Activated naive CD4-positive, alpha-beta T cell treated with anti-CD3 and anti-CD28 coated beads for 36 hours (primary cell): ENCODE measurements at regions not wholly inside any gene's neighbourhood (a gene's known extent, or its start where the extent isn't known, plus 50 kb on each side); places are given as distances from the start of the nearest gene placed in this dataset.

Experiments
- CTCF ChIA-PET: fragments of 350-600 bp; sonication (Branson Sonifier 250); formaldehyde crosslinking; loops from one replicate; lab custom pipeline; 2021; ENCODE audit warnings: antibody characterized with exemption; lab: Charles Lee
- DNase-seq: peaks from one replicate; pipeline ENCODE4 v3.0.0-alpha.2; 2020
- H3K27ac Mint-ChIP-seq: one replicate; pipeline ENCODE4 v1.8.0; 2021; ENCODE audit warnings: mild to moderate bottlenecking, mixed read lengths
- H3K27me3 Mint-ChIP-seq: one replicate; pipeline ENCODE4 v1.8.0; 2021; ENCODE audit warnings: low read depth, mixed read lengths
- H3K36me3 Mint-ChIP-seq: one replicate; pipeline ENCODE4 v1.8.0; 2021; ENCODE audit warnings: low read depth, mixed read lengths
- H3K4me1 Mint-ChIP-seq: one replicate; pipeline ENCODE4 v1.8.0; 2021; ENCODE audit warnings: low read depth, mixed read lengths
- H3K4me3 Mint-ChIP-seq: one replicate; pipeline ENCODE4 v1.8.0; 2021; ENCODE audit warnings: mild to moderate bottlenecking, moderate library complexity, mixed read lengths
- H3K9me3 Mint-ChIP-seq: one replicate; pipeline ENCODE4 v1.8.0; 2021; ENCODE audit warnings: mixed read lengths
- intact Hi-C: fragments of 100-400 bp; cut with micrococcal nuclease; formaldehyde crosslinking; loops from one replicate; pipeline ENCODE4 v1.15.1; 2023

DNA sequence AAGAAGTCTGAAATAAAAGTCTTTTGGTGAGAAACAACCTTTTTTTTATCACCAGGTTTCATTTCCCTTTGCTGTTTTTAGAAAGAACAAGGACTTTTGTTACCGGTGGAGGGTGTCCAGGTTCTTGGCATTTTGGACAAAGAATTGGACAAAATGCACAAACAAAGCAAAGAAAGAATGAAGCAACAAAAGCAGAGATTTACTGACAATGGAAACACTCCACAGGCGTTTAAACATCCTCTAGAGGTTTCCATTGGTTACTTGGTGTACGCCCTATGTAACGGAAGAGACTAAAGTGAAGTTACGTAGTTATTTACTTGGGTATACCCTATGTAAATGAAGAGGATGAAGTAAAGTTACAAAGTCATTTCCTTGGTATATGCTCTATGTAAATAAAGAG, 1487.0 kb downstream of the LRRC4C start:
- CTCF ChIA-PET: no interaction called here
- DNase-seq: no peak

DNA sequence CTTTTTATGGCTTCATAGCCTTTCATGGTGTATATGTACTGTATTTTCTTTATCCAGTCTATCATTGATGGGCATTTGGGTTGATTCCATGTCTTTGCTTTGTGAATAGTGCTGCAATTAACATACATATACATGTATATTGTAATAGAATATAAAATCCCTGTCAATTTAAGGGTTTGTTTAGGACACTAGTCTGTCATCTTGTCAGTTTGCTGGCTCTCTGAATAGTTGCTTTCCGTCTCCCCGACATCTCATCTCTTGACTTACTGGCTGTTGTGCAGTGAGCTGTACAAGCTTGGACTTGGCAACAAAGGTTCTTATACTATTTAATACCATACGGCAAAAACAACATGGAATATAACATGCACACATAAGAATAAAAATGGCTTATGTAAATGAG, 1487.5 kb downstream of the LRRC4C start:
- H3K36me3 Mint-ChIP-seq: no peaks in the 10 kb centered on the region
- CTCF ChIA-PET: no interaction called here
- no peaks in the 10 kb centered on the region for H3K27me3 Mint-ChIP-seq
- no peaks in the 10 kb centered on the region for H3K4me1 Mint-ChIP-seq
- no peak overlapping the region for H3K27ac Mint-ChIP-seq
- no peak for DNase-seq
- peaks cover 9% of the 10 kb centered on the region for H3K9me3 Mint-ChIP-seq
- H3K4me3 Mint-ChIP-seq: no peak overlapping the region
- intact Hi-C loops: no loop called here

More for the DNA sequence above, 1487.0 kb downstream of the LRRC4C start:
- Mint-ChIP-seq H3K27me3 (no peaks in the 10 kb centered on the region), H3K4me1 (no peaks in the 10 kb centered on the region), H3K4me3 (no peak overlapping the region), H3K9me3 (peaks cover 9% of the 10 kb centered on the region), H3K27ac (no peak overlapping the region), H3K36me3 (no peaks in the 10 kb centered on the region)
- intact Hi-C loops: no loop called here

DNA sequence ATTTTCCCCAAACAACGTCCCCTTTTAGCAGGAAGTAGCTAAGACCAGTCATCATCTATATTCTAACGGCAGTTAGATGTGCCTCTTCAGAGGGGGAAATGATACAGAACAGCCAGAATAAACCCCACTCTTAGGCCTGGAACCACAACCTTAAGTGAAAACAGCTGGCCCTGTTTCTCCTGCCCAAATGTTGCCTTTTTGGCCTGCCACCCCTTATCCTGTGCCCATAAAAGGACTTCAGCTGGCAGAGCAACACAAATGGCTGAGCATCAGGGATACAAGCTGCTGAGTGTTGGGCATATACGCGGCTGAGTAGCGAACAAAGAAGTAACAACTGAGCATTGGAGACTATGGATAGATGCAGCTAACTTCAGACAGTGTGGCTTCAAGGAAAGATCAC, 1491.4 kb downstream of the LRRC4C start:
- Mint-ChIP-seq H3K36me3 (no peaks in the 10 kb centered on the region), H3K4me3 (no peak overlapping the region), H3K27ac (no peak overlapping the region), H3K27me3 (no peaks in the 10 kb centered on the region), H3K9me3 (peaks cover 11% of the 10 kb centered on the region), H3K4me1 (no peaks in the 10 kb centered on the region)
- intact Hi-C loops: no loop called here
- DNase-seq: no peak
- CTCF ChIA-PET: no interaction called here

DNA sequence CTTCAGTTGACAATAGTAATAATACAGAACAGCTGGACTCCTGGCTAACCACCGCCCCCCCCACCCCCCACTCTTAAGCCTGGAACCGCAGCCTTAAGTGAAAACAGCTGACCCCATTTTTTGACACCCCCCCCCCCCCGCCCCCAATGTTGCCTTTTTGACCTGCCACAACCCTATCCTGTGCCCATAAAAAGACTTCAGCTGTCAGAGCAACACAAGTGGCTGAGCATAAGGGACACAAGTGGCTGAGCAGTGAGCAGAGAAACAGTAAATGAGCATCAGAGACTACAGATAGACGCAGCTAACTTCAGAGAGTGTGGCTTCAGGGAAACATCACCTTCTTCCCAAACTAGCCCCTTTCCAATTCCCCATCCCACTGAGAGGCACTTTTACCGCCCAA, 1493.8 kb downstream of the LRRC4C start:
- no peak for DNase-seq
- Mint-ChIP-seq H3K36me3 (no peaks in the 10 kb centered on the region), H3K27ac (no peak overlapping the region), H3K27me3 (no peaks in the 10 kb centered on the region), H3K4me1 (no peaks in the 10 kb centered on the region), H3K9me3 (peaks cover 9% of the 10 kb centered on the region), H3K4me3 (no peak overlapping the region)
- CTCF ChIA-PET: interaction anchor here (0.6 to 0.7 kb wide), 2 partner anchors 115 to 303 kb away, joined by 3 read pairs; no protein-coding TSS in a partner anchor
- intact Hi-C loops: no loop called here

DNA sequence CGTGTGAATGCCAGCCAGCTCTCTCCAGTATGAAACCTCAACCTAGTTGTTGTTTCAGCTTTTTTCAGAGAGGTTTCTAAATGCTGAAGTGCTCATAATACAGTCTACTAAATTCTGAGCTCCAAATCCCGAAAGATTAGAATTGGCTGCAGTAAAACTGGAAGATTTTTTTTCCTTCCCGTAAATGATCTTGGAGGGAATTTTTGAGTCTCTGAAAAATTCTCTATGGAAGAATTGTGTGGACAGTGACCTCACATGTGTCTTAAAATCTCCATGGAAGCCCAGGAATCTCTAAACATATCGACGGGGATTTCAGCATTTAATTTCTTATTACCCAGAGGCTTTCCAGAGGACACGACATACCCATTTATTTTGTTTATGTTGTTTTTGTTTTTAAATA, 1499.2 kb downstream of the LRRC4C start:
- Mint-ChIP-seq H3K36me3 (no peaks in the 10 kb centered on the region), H3K4me1 (no peaks in the 10 kb centered on the region), H3K27me3 (no peaks in the 10 kb centered on the region), H3K27ac (no peak overlapping the region), H3K4me3 (no peak overlapping the region), H3K9me3 (no peaks in the 10 kb centered on the region)
- CTCF ChIA-PET: interaction anchor here (0.6 kb wide), 1 partner anchor 68 kb away, joined by 3 read pairs; no protein-coding TSS in a partner anchor
- DNase-seq: no peak
- intact Hi-C loops: no loop called here

DNA sequence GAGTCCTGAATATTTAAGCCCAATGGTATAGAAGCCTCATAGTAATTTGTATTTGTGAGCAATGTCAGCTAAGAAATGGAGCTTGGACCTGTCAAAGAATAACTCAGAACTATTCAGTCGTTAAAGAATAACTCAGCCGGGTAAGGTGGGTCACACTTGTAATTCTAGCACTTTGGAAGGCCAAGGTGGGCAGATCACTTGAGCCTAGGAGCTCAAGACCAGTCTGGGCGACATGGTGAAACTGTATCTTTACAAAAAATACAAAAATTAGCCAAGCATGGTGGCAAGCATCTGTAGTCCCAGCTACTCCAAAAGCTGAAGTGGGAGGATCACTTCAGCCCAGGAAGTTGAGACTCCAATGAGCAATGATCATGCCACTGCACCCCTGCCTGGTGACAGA, 1526.5 kb downstream of the LRRC4C start:
- Mint-ChIP-seq H3K27ac (no peak overlapping the region), H3K4me1 (no peaks in the 10 kb centered on the region), H3K27me3 (no peaks in the 10 kb centered on the region), H3K4me3 (no peak overlapping the region), H3K36me3 (no peaks in the 10 kb centered on the region), H3K9me3 (peaks cover 16% of the 10 kb centered on the region)
- intact Hi-C loops: no loop called here
- DNase-seq: no peak
- CTCF ChIA-PET: no interaction called here

DNA sequence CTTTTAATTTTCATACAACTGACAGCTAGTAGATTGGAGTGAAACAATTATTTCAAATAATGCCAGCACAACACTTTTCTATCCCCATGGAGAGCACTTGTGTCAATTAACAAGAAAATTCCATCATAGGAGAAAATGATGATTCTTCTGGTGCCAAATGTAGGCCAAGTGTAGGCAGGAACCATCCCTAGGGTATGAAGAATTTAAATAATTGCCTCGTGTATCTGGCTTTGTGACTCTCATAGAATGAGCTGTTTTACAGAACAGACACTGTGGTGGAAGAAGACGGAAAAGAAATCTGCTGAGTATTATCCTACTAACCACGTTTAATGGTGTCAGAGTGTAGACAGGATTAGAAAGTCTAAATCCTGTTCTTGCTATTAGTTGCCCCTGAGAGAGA, 1542.2 kb downstream of the LRRC4C start:
- no peak overlapping the region for H3K27ac Mint-ChIP-seq
- no peaks in the 10 kb centered on the region for H3K4me1 Mint-ChIP-seq
- peaks cover 10% of the 10 kb centered on the region for H3K9me3 Mint-ChIP-seq
- no peaks in the 10 kb centered on the region for H3K27me3 Mint-ChIP-seq
- DNase-seq: no peak
- H3K36me3 Mint-ChIP-seq: no peaks in the 10 kb centered on the region
- intact Hi-C loops: no loop called here
- H3K4me3 Mint-ChIP-seq: no peak overlapping the region
- CTCF ChIA-PET: interaction anchor here (1.6 kb wide), 1 partner anchor 16 kb away, joined by 3 read pairs; no protein-coding TSS in a partner anchor

DNA sequence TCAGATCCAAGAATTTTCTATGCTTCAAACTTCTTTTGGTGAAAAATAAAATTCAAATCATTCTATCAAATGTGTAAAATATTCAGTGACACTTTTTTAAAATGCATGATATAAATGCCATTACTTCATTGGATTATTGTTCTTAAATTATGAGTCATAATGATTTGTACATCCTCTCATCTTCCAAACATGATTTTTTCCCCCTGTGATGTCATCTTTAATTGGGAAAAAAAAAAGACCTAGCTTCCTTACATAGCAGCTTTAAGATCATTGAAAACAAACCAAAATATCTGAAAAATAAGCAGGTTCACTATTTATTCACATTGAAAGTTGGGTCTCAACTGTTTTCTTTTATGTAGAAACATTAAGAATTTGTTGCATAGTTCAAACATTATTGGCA, 1549.4 kb downstream of the LRRC4C start:
- CTCF ChIA-PET: no interaction called here
- H3K4me1 Mint-ChIP-seq: no peaks in the 10 kb centered on the region
- H3K4me3 Mint-ChIP-seq: no peak overlapping the region
- no peaks in the 10 kb centered on the region for H3K27me3 Mint-ChIP-seq
- intact Hi-C loops: no loop called here
- H3K36me3 Mint-ChIP-seq: no peaks in the 10 kb centered on the region
- no peak for DNase-seq
- peaks cover 8% of the 10 kb centered on the region for H3K9me3 Mint-ChIP-seq
- no peak overlapping the region for H3K27ac Mint-ChIP-seq

DNA sequence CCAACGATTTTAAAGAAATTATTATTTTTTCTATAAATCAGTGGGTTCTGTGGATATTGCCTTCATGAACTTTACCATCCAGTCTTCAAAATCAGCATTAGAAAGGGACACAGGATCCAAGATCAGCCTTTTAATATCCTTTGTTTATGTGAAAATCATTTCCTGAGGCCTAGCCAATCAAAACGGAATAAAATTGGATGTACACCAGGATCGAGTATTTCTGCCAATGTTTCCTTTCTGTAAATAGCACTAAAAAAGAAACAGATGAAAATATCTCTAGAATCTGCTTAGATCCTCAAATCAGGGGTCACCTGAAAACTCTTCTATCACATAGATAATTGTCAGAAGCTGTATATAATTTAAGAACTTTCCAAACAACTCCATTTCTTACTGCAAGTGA, 1598.5 kb downstream of the LRRC4C start:
- CTCF ChIA-PET: no interaction called here
- H3K4me1 Mint-ChIP-seq: no peaks in the 10 kb centered on the region
- H3K9me3 Mint-ChIP-seq: peaks cover 16% of the 10 kb centered on the region
- DNase-seq: no peak
- H3K36me3 Mint-ChIP-seq: no peaks in the 10 kb centered on the region
- H3K4me3 Mint-ChIP-seq: no peak overlapping the region
- intact Hi-C loops: no loop called here
- H3K27ac Mint-ChIP-seq: no peak overlapping the region
- no peaks in the 10 kb centered on the region for H3K27me3 Mint-ChIP-seq

DNA sequence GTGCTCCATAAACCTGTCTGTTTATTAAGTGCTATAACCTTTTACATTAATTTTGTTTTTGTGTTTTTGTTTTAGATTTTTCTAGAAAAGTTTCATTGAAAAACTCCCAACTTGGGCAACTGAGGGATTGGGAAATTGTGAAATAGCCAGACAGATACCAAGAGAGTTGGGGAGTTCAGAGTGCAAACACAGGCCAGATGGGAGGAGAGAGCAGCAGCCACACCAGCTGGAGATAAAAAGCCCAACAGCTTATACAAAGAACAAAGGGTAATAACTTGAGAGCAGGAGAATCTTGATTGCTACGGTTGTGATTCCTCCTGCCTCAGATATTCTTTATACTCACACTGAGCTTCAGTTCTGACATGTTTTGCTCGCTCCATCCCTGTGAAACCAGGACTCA, 1642.2 kb downstream of the LRRC4C start:
- H3K36me3 Mint-ChIP-seq: peaks cover 2% of the 10 kb centered on the region
- no peaks in the 10 kb centered on the region for H3K27me3 Mint-ChIP-seq
- H3K4me3 Mint-ChIP-seq: no peak overlapping the region
- peaks cover 26% of the 10 kb centered on the region for H3K9me3 Mint-ChIP-seq
- DNase-seq: no peak
- H3K4me1 Mint-ChIP-seq: no peaks in the 10 kb centered on the region
- intact Hi-C loops: no loop called here
- H3K27ac Mint-ChIP-seq: no peak overlapping the region
- CTCF ChIA-PET: no interaction called here

DNA sequence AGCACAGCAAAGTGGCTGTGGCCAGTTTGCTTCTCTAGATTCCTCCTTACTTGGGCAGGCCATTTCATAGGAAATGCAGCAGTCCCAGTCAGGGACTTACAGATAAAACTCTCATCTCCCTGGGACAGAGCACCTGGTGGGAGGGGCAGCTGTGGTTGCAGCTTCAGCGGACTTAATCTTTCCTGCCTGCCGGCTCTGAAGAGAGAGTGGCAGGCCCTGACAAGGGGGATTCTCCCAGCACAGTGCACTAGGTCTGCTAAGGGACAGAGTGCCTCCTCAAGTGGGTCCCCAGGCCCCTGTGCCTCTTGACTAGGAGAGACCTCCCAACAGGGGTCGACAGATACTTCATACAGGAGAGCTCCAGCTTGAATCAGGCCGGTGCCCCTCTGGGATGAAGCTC, 1649.1 kb downstream of the LRRC4C start:
- no peak overlapping the region for H3K27ac Mint-ChIP-seq
- CTCF ChIA-PET: no interaction called here
- H3K27me3 Mint-ChIP-seq: no peaks in the 10 kb centered on the region

DNA sequence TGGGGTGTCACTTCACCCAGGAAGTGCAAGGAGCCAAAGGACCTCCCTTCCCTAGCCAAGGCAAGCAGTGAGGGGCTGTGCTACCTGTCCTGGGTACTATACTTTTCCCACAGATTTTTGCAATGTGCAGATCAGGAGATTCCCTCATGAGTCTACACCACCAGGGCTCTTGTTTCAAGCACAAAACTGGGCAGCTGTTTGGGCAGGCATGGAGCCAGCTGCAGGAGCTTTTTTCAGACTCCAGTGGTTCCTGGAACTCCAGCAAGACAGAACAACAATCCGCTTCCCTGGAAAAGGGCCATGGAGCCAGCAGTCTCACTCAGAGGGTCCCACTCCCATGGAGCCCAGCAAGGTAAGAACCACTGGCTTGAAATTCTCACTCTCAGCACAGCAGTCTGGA, 1649.6 kb downstream of the LRRC4C start:
- Mint-ChIP-seq H3K36me3 (peaks cover 2% of the 10 kb centered on the region), H3K27me3 (no peaks in the 10 kb centered on the region), H3K27ac (no peak overlapping the region), H3K4me3 (no peak overlapping the region), H3K9me3 (peaks cover 26% of the 10 kb centered on the region), H3K4me1 (no peaks in the 10 kb centered on the region)
- DNase-seq: no peak
- CTCF ChIA-PET: no interaction called here
- intact Hi-C loops: no loop called here

More for the DNA sequence above, 1649.1 kb downstream of the LRRC4C start:
- H3K36me3 Mint-ChIP-seq: peaks cover 2% of the 10 kb centered on the region
- no peak for DNase-seq
- peaks cover 28% of the 10 kb centered on the region for H3K9me3 Mint-ChIP-seq
- H3K4me1 Mint-ChIP-seq: no peaks in the 10 kb centered on the region
- no peak overlapping the region for H3K4me3 Mint-ChIP-seq
- intact Hi-C loops: no loop called here

DNA sequence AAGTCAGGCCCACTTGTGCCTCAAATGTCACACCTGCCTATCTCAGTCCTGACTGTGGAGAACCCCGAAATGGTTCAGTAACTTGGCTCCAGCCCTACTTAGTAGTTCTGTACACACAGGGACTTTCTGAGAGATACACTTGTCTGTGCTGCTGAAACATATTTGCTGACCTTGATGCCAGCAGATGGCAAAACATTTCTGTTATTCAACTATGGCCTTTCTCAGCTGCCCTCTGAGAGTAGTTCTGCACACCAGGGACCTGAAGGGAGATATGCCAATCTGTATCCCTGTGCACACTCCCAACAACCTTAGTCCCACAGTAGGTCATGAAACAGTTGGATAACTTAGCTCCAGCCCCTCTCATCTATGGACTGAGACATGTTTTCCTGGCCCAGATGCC, 1651.5 kb downstream of the LRRC4C start:
- intact Hi-C loops: no loop called here
- no peak overlapping the region for H3K4me3 Mint-ChIP-seq
- H3K27me3 Mint-ChIP-seq: no peaks in the 10 kb centered on the region
- no peak for DNase-seq
- H3K4me1 Mint-ChIP-seq: no peaks in the 10 kb centered on the region
- peaks cover 22% of the 10 kb centered on the region for H3K9me3 Mint-ChIP-seq
- H3K27ac Mint-ChIP-seq: no peak overlapping the region
- H3K36me3 Mint-ChIP-seq: peaks cover 2% of the 10 kb centered on the region
- CTCF ChIA-PET: no interaction called here

DNA sequence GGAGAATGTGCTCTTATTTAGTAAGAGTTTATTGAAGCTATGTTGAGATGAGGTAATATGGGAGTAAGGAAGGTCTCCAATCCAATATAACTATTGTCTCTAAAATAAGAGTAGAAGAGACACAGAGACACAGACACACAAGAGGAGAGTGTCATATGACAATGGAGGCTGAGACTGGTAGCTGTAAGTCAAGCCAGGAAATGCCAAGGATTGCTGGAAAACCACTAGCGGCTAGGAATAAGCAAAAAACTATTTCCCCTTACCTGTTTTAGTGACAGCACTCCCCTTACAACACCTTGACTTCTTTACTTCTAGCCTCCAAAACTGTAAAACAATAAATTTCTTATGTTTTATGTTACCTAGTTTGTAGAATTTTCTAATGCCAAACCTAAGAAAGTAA, 1652.8 kb downstream of the LRRC4C start:
- CTCF ChIA-PET: no interaction called here
- Mint-ChIP-seq H3K27me3 (no peaks in the 10 kb centered on the region), H3K36me3 (no peaks in the 10 kb centered on the region), H3K27ac (no peak overlapping the region), H3K9me3 (peaks cover 14% of the 10 kb centered on the region), H3K4me1 (no peaks in the 10 kb centered on the region), H3K4me3 (no peak overlapping the region)
- intact Hi-C loops: no loop called here
- no peak for DNase-seq
